ENCODE measurements at regions not wholly inside any gene's neighbourhood (a gene's known extent, or its start where the extent isn't known, plus 50 kb on each side); places are given as distances from the start of the nearest gene placed in this dataset.
A peak's percentile ranks its signal among the peaks of the same experiment; 100 is the strongest.

GRCh38 chrX:45750639-45751038 is 550.0 kb upstream of the DIPK2B start:
- peaks cover 8% of the 10 kb centered on the region for H3K36me3 Mint-ChIP-seq (ENCODE audit: unreplicated experiment)
- H3K27ac Mint-ChIP-seq (ENCODE audit: unreplicated experiment): no peak overlapping the region
- H3K4me1 Mint-ChIP-seq (ENCODE audit: unreplicated experiment): peaks cover 8% of the 10 kb centered on the region
- TF ChIP-seq, protein P1, sequence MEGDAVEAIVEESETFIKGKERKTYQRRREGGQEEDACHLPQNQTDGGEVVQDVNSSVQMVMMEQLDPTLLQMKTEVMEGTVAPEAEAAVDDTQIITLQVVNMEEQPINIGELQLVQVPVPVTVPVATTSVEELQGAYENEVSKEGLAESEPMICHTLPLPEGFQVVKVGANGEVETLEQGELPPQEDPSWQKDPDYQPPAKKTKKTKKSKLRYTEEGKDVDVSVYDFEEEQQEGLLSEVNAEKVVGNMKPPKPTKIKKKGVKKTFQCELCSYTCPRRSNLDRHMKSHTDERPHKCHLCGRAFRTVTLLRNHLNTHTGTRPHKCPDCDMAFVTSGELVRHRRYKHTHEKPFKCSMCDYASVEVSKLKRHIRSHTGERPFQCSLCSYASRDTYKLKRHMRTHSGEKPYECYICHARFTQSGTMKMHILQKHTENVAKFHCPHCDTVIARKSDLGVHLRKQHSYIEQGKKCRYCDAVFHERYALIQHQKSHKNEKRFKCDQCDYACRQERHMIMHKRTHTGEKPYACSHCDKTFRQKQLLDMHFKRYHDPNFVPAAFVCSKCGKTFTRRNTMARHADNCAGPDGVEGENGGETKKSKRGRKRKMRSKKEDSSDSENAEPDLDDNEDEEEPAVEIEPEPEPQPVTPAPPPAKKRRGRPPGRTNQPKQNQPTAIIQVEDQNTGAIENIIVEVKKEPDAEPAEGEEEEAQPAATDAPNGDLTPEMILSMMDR (IDR thresholded peaks at IDR 0.05): no peak
- DNase-seq (ENCODE audit: extremely low spot score, unreplicated experiment): no peak
- H3K27me3 Mint-ChIP-seq (ENCODE audit: unreplicated experiment): no peaks in the 10 kb centered on the region
- no peaks in the 10 kb centered on the region for H3K9me3 Mint-ChIP-seq (ENCODE audit: unreplicated experiment)
- no peak overlapping the region for H3K4me3 Mint-ChIP-seq (ENCODE audit: unreplicated experiment)

DNA sequence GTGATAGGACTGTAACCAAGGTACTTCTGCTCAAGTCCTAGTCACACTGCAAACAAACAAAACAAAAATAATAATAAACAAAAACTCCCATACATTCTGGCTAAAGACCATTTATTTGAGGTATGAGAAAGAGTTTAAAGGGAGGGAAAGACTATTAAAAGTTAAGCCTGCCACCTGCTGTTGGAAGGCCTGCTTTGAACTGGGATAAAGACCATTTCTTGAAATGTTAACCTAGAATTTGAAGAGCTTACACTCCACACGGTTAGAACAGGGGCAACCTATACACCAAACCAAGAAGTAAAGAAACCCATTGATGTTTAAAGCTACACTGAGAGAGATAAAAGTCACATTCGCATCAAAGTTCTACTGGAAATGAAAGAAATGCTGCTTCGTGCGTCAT is 548.7 kb upstream of the DIPK2B start:
- no peaks in the 10 kb centered on the region for H3K27me3 Mint-ChIP-seq (ENCODE audit: unreplicated experiment)
- no peak overlapping the region for H3K4me3 Mint-ChIP-seq (ENCODE audit: unreplicated experiment)
- H3K36me3 Mint-ChIP-seq (ENCODE audit: unreplicated experiment): peaks cover 9% of the 10 kb centered on the region
- no peak for DNase-seq (ENCODE audit: extremely low spot score, unreplicated experiment)
- TF ChIP-seq, protein P1 (IDR thresholded peaks at IDR 0.05): peak; percentile 60
- no peaks in the 10 kb centered on the region for H3K9me3 Mint-ChIP-seq (ENCODE audit: unreplicated experiment)
- peak overlapping the region; percentile 29 for H3K27ac Mint-ChIP-seq (ENCODE audit: unreplicated experiment)
- H3K4me1 Mint-ChIP-seq (ENCODE audit: unreplicated experiment): peaks cover 12% of the 10 kb centered on the region

GRCh38 chrX:45748369-45748774 is 547.7 kb upstream of the DIPK2B start:
- H3K4me1 Mint-ChIP-seq (ENCODE audit: unreplicated experiment): peaks cover 12% of the 10 kb centered on the region
- H3K36me3 Mint-ChIP-seq (ENCODE audit: unreplicated experiment): peaks cover 13% of the 10 kb centered on the region
- no peaks in the 10 kb centered on the region for H3K9me3 Mint-ChIP-seq (ENCODE audit: unreplicated experiment)
- H3K27me3 Mint-ChIP-seq (ENCODE audit: unreplicated experiment): no peaks in the 10 kb centered on the region
- no peak overlapping the region for H3K27ac Mint-ChIP-seq (ENCODE audit: unreplicated experiment)
- TF ChIP-seq, protein P1 (IDR thresholded peaks at IDR 0.05): no peak
- no peak overlapping the region for H3K4me3 Mint-ChIP-seq (ENCODE audit: unreplicated experiment)
- DNase-seq (ENCODE audit: extremely low spot score, unreplicated experiment): no peak

- DNase-seq (ENCODE audit: extremely low spot score, unreplicated experiment): no peak
- TF ChIP-seq, protein P1 (IDR thresholded peaks at IDR 0.05): no peak
- H3K4me1 Mint-ChIP-seq (ENCODE audit: unreplicated experiment): peaks cover 12% of the 10 kb centered on the region
- no peaks in the 10 kb centered on the region for H3K27me3 Mint-ChIP-seq (ENCODE audit: unreplicated experiment)
- no peak overlapping the region for H3K4me3 Mint-ChIP-seq (ENCODE audit: unreplicated experiment)
- H3K9me3 Mint-ChIP-seq (ENCODE audit: unreplicated experiment): no peaks in the 10 kb centered on the region
- no peak overlapping the region for H3K27ac Mint-ChIP-seq (ENCODE audit: unreplicated experiment)
- peaks cover 13% of the 10 kb centered on the region for H3K36me3 Mint-ChIP-seq (ENCODE audit: unreplicated experiment)
Observed at GRCh38 chrX:45747905-45748304, 547.2 kb upstream of the DIPK2B start.

- H3K9me3 Mint-ChIP-seq (ENCODE audit: unreplicated experiment): no peaks in the 10 kb centered on the region
- TF ChIP-seq, protein P1 (IDR thresholded peaks at IDR 0.05): no peak
- no peaks in the 10 kb centered on the region for H3K27me3 Mint-ChIP-seq (ENCODE audit: unreplicated experiment)
- H3K27ac Mint-ChIP-seq (ENCODE audit: unreplicated experiment): no peak overlapping the region
- H3K4me3 Mint-ChIP-seq (ENCODE audit: unreplicated experiment): no peak overlapping the region
- H3K4me1 Mint-ChIP-seq (ENCODE audit: unreplicated experiment): peaks cover 12% of the 10 kb centered on the region
- H3K36me3 Mint-ChIP-seq (ENCODE audit: unreplicated experiment): peaks cover 13% of the 10 kb centered on the region
- no peak for DNase-seq (ENCODE audit: extremely low spot score, unreplicated experiment)
Observed at GRCh38 chrX:45745479-45745878, 544.8 kb upstream of the DIPK2B start.
